Muscle of back (tissue), 3 donors: ENCODE measurements at regions not wholly inside any gene's neighbourhood (a gene's known extent, or its start where the extent isn't known, plus 50 kb on each side); places are given as distances from the start of the nearest gene placed in this dataset.
A peak's percentile ranks its signal among the peaks of the same experiment; 100 is the strongest.

ENCODE experiments used
- DNase-seq, 3 donors: peaks; one replicate each; pipeline versions ENCODE4 v3.0.0 to v3.0.0-alpha.2; 2013

DNA sequence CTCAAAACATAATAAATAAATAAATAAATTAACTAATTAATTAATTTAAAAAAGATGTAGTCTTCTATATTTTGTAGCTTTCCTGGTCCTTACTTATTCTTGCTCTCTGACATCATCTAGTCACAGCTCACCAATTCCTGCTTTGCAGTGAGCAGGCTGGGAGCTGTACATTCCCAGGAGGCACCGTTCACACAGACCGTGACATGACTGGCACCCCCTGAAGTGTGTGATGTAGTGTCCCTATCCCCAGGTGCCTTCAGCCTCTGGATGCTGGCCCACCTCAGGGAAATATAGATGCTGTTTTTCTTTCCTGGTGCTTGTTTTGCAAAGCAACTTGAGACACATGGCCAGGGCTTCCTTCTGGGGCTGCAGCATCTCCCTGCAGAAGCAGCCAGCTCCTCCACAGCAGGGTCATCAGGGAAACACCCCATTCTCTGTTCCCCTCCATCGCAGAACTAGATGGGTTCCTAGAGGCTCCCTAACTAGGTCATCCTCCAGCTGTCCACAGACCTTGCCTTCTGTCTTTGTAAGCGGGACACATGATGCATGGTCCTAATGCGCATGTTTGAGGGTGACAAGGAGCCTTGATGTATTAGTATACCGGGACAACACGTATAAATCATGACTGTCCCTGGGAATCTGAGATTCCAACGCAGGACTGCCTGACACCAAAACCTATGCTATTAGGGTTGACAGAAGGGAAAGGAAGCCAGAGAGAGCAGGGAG is 76.4 kb downstream of the RHOB start:
- no peak for DNase-seq

DNA sequence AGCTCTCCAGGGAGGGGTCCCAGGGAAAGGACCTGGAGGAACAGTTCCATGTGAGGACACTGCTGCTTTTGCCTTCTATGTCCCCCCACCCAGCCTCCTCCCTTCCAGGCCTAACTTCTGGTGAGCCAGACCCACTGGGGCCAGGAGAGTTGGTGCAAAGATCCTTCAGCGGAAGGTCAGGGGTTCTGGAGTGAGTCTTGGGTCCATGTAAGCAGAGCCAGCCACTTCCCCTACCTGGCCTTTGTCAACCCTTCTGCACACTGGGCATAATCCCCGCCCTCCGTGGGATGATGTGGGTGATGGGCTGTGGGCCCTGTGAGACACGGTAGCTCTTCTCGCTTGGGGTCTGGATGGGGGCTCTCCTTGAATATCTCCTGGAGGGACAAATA is 76.9 kb downstream of the RHOB start:
- DNase-seq: no peak

GRCh38 chr2:20524412-20525040 is 77.7 kb downstream of the RHOB start:
- DNase-seq: peak in 1 of 3 donors; percentile 62

- DNase-seq: no peak
These were observed 78.5 kb downstream of the RHOB start for GRCh38 chr2:20525041-20526035.

GRCh38 chr2:20526160-20526559 is 79.3 kb downstream of the RHOB start:
- DNase-seq: no peak

DNA sequence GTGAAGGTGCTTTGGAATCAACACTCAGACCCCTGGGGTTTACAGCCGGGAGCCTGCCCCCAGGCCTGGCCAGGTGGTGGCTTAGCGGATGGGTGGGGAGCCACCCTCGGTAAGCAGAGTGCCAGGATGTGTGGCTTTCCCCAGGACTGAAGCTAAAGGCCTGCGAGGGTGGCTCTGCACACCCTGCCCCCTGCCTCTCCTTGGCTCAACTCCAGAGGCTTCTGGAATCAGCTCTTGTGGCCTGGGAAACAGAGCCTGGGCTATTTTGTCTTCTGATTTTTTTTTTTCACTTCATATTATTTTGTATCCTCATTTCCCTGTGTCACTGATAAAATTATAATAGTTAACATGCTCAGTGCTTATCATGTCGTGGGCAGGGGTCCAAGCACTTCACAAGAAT is 79.8 kb downstream of the RHOB start:
- DNase-seq: no peak

DNA sequence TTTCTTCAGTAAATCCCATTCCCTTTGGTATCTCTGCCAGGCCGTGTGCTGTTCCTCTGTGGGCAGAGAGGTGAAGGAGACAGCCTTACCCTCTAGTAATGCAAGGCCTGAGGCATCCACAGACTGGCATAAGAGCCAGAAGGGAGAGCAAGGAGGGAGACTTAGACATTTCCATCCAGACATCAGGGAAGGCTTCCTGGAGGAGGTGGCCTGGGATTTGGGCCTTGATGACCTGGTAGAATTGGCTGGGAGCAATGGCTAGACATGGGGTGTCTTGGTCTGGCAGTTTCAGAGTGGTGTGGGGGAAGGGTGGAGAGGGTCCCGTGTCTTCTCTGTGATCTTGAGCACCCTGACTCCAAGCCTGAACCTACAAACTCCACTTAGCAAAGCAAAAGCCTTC is 81.8 kb downstream of the RHOB start:
- DNase-seq: no peak

DNA sequence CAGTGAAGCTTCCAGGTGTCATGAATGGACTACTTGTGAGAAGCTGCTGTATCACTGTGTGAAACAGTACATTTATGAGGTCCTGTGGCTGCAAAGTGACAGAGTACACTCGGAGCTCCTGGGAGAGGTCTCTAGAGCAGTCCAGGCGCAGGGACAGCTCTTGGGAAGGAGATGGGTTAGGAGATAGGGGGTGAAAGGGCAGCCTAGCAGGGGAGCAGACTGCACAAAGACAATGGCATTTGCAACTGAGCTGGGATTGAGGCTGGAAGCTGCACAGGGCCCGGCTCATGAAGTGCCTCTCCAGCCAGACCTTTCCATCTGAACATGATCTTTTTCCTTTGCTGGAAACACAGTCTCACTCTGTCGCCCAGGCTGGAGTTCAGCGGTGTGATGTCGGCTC is 83.6 kb downstream of the RHOB start:
- DNase-seq: no peak

GRCh38 chr2:20531633-20532262 is 84.9 kb downstream of the RHOB start:
- DNase-seq: no peak

- peak in 1 of 3 donors; percentile 42 for DNase-seq
These were observed 86.0 kb downstream of the RHOB start for GRCh38 chr2:20532634-20533437.

- DNase-seq: no peak
These were observed 87.2 kb downstream of the RHOB start for GRCh38 chr2:20533993-20534622.

DNA sequence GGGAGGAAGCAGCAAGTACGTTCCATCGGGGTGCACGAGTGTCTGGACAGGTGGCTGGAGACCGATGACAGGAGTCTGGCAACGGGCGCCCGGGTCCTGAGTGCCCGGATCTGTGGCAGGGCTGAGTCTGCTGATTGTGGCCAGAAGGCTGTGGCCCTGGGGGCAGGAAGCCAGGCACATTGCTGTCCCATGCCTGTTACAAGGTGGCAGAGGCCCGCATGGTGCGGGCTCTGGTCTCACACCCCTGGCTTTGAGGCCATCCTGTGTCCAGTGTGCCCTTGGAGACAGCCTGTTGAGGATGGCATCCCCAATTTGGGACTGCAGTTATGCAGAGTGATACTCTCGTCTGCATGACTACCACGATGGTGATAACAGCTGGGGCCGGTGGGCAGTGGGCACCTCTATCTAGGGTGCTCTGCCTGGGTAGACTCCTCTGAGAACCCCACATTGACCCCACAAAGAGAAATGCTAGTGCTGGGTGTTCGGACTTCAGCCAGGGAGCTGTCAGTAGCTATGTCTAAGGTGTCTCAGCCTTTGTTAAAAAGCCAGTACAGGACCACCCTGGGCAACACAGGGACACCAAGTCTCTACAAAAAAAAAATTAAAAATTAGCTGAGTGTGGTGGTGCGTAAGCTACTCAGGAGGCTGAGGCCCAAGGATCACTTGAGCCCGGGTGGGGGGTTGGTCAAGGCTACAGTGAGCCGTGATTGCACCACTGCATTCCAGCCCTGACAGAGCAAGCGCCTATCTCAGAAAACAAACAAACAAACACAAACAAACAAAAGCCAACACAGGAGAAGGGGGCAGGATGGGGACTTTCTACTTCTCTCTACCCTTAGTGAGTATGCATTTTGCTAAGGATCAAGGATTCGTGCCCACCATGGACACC is 88.3 kb downstream of the RHOB start:
- DNase-seq: no peak

- DNase-seq: no peak
These were observed 89.9 kb downstream of the RHOB start for GRCh38 chr2:20536619-20537422.

DNA sequence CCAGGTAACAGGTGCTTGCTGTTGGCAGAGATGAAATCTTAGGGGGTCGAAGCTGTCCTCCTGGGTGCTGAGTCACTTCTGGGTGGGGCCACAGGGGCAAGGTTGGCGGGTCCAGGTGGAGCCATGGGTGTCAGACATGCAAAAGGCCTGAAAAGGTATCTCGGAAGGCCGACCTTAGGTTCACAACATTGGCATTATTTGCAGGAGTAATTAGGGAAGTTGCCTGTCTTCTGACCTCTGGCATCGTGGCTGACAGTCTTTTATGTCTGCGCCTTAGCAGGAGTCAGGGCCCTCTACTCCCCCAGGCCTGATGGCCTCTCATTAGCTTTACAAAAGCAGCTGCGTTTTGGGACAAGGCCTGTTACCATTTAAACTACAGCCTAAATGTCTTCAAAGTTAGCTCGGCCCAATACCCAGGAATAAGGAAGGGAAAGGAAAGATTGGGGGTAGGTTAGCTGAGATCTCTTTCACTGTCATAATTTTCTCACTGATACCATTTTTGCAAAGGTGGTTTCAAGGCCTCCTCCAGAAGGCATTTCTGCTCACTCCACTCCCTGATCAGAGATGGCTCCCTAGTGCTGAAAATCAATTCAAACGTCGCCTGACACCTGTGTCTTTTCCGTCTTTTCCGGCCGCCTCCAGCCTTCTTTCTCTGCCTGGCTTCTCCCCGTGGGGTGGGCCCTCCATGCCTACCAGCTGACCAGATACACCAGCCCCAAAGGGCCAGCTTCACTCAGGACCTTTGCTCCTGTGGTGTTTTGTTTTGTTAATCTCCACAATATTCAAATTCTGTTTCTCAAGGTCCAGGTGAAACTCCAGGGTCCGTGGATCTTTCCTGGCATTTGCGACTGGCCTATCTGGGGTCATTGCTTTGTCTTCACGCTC is 90.8 kb downstream of the RHOB start:
- DNase-seq: no peak

DNA sequence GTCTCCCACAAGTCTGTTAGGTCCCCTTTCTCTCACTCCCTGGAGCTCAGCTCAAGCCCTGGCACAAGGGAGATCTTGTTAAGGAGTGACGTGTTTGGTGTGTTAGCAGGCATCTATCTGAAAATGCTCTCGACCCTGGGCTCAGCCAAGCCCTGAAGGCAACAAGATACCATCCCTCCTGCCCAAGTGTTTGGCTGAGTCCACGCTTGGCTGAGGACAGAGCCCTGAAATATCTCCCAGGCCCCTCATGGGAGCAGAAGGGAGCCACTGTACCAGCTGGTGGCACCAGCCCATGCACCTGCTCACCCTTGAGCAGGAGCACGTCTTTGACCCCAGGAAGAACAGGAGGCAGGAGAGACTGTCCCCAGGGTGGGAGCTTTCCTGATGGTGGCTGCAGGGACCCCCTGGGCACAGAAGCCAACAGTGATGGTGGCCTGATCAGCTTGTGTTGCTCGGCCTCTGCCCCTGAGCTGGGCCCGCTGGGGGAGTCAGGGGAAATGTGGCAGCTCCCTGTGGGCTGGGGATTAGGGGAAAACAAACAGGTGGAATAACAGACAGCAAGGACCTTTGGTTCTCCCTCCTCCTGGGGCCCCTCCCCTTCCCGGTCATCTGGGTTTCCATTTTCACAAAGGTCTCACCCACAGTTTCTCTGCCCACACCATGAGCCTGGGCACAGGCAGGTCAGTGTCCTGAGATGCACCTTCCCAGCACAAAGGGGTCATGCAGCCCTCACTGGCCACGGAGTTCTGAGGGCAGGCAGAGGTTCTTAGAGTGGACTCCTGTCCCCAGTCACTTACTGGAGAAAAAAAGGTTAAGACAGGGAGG is 91.6 kb downstream of the RHOB start:
- DNase-seq: peak; percentile 33 to 57 (median 49)

DNA sequence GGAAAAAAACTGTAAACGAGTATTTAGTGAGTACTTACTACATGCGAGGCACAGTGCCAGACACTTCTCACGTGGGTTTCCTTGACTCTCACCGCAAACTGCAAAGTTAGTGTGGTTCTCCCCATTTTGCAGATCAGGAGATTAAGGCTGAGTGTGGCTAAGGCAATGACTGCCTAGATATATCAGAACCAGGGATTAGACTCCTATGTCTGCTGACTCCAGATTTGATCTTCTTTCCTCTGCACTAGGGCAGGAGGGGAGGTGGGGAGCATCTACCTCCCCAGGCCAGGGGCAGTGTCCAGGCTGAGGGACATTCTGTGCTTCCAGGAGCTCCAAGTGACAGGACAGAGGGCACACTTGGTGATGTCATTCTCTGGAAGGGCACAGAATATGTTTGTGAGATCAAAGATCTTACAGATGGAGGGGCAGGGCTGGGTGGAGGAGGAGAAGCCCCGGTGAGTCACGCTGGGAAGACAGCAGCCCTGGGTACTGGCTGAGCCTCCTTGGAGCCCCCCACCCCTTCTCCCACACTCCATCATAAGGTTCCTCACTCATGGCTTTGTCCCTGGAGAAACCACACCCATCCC is 92.4 kb downstream of the RHOB start:
- DNase-seq: no peak
